Kidney glomerular epithelial cell (primary cell): ENCODE measurements at regions not wholly inside any gene's neighbourhood (a gene's known extent, or its start where the extent isn't known, plus 50 kb on each side); places are given as distances from the start of the nearest gene placed in this dataset.

Source experiments
- DNase-seq: peaks from one replicate; lab custom pipeline; 2025; lab: John Stamatoyannopoulos, UW

GRCh38 chr2:62369541-62370202 is 136.3 kb downstream of the TMEM17 start:
- DNase-seq: no peak

- DNase-seq: no peak
These were observed 141.0 kb downstream of the TMEM17 start for GRCh38 chr2:62364791-62365528.

GRCh38 chr2:62363166-62363565 is 142.8 kb downstream of the TMEM17 start:
- no peak for DNase-seq

GRCh38 chr2:62362561-62362960 is 143.4 kb downstream of the TMEM17 start:
- no peak for DNase-seq

- no peak for DNase-seq
These were observed 144.0 kb downstream of the TMEM17 start for GRCh38 chr2:62361964-62362363.

GRCh38 chr2:62354771-62355561 is 151.0 kb downstream of the TMEM17 start:
- no peak for DNase-seq

GRCh38 chr2:62352031-62352430 is 154.0 kb downstream of the TMEM17 start:
- DNase-seq: no peak

GRCh38 chr2:62349788-62350187 is 153.9 kb downstream of the B3GNT2 start:
- no peak for DNase-seq

GRCh38 chr2:62348700-62349099 is 152.8 kb downstream of the B3GNT2 start:
- no peak for DNase-seq

- no peak for DNase-seq
These were observed 151.8 kb downstream of the B3GNT2 start for GRCh38 chr2:62347563-62348270.

- DNase-seq: peak; percentile 78
These were observed 148.6 kb downstream of the B3GNT2 start for GRCh38 chr2:62344472-62344871.

- DNase-seq: no peak
These were observed 147.9 kb downstream of the B3GNT2 start for GRCh38 chr2:62343636-62344337.

GRCh38 chr2:62343206-62343605 is 147.3 kb downstream of the B3GNT2 start:
- DNase-seq: no peak

GRCh38 chr2:62340994-62341484 is 145.1 kb downstream of the B3GNT2 start:
- peak; percentile 34 for DNase-seq

GRCh38 chr2:62339837-62340236 is 143.9 kb downstream of the B3GNT2 start:
- DNase-seq: no peak

- no peak for DNase-seq
These were observed 143.5 kb downstream of the B3GNT2 start for GRCh38 chr2:62339413-62339812.

- no peak for DNase-seq
These were observed 142.2 kb downstream of the B3GNT2 start for GRCh38 chr2:62338111-62338510.

- no peak for DNase-seq
These were observed 141.5 kb downstream of the B3GNT2 start for GRCh38 chr2:62337403-62337802.

- DNase-seq: no peak
These were observed 139.7 kb downstream of the B3GNT2 start for GRCh38 chr2:62335612-62336011.

- no peak for DNase-seq
These were observed 138.6 kb downstream of the B3GNT2 start for GRCh38 chr2:62334440-62335058.

- no peak for DNase-seq
These were observed 138.1 kb downstream of the B3GNT2 start for GRCh38 chr2:62334009-62334408.
